BJ (cell line): ENCODE measurements at regions not wholly inside any gene's neighbourhood (a gene's known extent, or its start where the extent isn't known, plus 50 kb on each side); places are given as distances from the start of the nearest gene placed in this dataset.

Experiments used
- CTCF ChIA-PET: fragments of 350-600 bp; formaldehyde crosslinking; extraction: SDS; loops from one replicate; lab custom pipeline; 2021; ENCODE audit warnings: antibody characterized with exemption, inconsistent platforms; lab: Yijun Ruan, JAX
- POLR2A ChIA-PET: fragments of 300-600 bp; sonication (Branson Sonifier 250); formaldehyde crosslinking; extraction: SDS; loops from one replicate; lab custom pipeline; 2021; ENCODE audit warnings: antibody characterized with exemption; lab: Charles Lee
- DNase-seq: peaks from one replicate; pipeline ENCODE4 v3.0.0-alpha.2; 2011; ENCODE audit warnings: low read depth
- H3K27me3 ChIP-seq: 2 replicates; pipeline ENCODE4 v1.6.0; 2011; ENCODE audit warnings: low read length; ENCODE audit not compliant: control insufficient read depth, insufficient read depth
- H3K36me3 ChIP-seq: 2 replicates; pipeline ENCODE4 v1.5.1; 2011; ENCODE audit warnings: low read length; ENCODE audit not compliant: control insufficient read depth, insufficient read depth
- H3K4me3 ChIP-seq: 2 replicates; pipeline ENCODE4 v1.5.1; 2011; ENCODE audit warnings: low read depth, mild to moderate bottlenecking, control low read depth, low read length
- TF ChIP-seq, protein P1 (sequence below): IDR thresholded peaks from 2 replicates; pipeline ENCODE4 v1.5.1; 2011; ENCODE audit warnings: low read depth, mild to moderate bottlenecking, control low read depth, inconsistent platforms, low read length, moderate library complexity; ENCODE audit not compliant: insufficient read depth

DNA sequence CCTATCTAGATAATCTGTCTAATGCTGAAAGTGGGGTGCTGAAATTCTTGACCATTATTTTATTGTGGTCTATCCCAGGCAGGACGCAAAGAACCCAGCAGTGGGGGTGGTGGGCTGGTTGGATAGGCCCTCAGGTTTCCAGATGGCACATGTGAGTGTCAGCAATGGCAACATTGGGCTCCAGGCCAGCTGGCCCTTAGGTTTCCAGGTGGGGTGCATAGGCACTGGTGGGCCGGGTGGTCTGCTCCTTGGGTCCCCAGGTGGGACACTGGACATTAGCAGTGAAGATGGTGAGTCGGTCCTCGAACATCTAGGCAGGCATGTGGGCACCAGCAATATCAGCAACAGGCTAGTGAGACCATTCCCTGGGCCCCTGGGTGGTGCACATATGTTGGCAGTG, 680.3 kb upstream of the ACVR2A start:
- H3K36me3 ChIP-seq: no peaks in the 10 kb centered on the region
- ChIA-PET CTCF (no interaction called here), POLR2A (no interaction called here)
- DNase-seq: no peak
- TF ChIP-seq, protein P1, sequence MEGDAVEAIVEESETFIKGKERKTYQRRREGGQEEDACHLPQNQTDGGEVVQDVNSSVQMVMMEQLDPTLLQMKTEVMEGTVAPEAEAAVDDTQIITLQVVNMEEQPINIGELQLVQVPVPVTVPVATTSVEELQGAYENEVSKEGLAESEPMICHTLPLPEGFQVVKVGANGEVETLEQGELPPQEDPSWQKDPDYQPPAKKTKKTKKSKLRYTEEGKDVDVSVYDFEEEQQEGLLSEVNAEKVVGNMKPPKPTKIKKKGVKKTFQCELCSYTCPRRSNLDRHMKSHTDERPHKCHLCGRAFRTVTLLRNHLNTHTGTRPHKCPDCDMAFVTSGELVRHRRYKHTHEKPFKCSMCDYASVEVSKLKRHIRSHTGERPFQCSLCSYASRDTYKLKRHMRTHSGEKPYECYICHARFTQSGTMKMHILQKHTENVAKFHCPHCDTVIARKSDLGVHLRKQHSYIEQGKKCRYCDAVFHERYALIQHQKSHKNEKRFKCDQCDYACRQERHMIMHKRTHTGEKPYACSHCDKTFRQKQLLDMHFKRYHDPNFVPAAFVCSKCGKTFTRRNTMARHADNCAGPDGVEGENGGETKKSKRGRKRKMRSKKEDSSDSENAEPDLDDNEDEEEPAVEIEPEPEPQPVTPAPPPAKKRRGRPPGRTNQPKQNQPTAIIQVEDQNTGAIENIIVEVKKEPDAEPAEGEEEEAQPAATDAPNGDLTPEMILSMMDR: no peak
- no peaks in the 10 kb centered on the region for H3K27me3 ChIP-seq
- no peak overlapping the region for H3K4me3 ChIP-seq

DNA sequence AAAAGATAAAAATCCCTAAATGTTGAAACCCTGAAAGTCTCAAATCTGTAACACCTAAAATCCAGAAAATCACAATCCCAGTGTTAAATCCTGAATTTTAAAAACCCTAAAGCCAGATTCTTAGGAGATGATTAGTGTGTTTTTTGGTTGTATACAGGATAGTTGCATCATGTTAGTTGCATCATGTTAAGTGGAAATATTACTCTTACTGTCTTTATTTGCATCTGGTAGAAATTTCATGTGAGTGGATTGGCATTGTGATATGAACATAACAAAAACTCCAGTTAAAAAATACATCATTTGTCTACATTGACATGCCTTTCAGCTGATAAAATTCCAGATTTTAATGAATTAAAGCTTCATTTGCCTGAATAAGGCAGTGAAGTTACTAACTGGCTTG, 683.1 kb upstream of the ACVR2A start:
- ChIA-PET CTCF (no interaction called here), POLR2A (no interaction called here)
- TF ChIP-seq, protein P1: no peak
- Histone ChIP-seq H3K4me3 (no peak overlapping the region), H3K36me3 (no peaks in the 10 kb centered on the region), H3K27me3 (no peaks in the 10 kb centered on the region)
- DNase-seq: no peak

DNA sequence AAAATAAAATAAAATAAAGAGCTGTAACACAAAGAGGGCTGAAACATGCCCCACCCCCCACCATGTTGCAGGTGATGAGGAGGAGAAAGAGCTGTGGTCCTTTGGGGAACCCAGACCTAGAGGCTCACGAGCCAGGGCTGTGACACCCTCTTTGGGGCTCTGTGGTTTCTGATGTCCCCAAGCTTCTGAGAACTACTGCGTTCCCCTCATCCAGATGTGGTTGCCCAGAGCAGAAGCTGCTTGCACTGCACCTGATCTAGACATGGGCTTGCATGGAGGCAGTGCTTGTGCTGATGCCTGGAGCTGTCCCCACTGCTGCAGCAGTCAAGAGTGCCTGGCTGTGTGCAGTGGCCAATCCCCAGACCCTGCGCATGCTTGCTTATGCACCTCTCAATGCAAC, 687.9 kb upstream of the ACVR2A start:
- ChIA-PET POLR2A (no interaction called here), CTCF (no interaction called here)
- TF ChIP-seq, protein P1: no peak
- no peak for DNase-seq
- Histone ChIP-seq H3K27me3 (no peaks in the 10 kb centered on the region), H3K4me3 (no peak overlapping the region), H3K36me3 (no peaks in the 10 kb centered on the region)

DNA sequence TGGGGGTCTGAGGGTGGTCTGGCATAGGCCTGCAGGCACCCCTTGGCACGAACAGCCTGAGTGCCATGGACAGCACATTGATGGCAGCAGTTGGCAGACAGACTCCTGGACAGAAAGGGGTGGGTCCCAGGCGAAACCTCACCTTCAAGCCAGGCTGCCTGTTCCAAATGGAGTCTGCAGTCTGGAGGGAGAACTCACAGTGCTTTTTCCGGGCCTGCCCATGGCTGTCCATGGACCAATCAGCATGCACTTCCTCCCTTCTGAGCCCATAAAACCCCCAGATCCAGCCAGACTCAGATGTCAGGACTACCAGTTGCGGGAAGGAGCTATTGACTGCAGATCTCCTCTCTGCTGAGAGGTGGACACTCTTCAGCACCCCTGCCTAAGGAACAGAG, 694.6 kb upstream of the ACVR2A start:
- TF ChIP-seq, protein P1: no peak
- no peak for DNase-seq
- Histone ChIP-seq H3K4me3 (no peak overlapping the region), H3K36me3 (no peaks in the 10 kb centered on the region), H3K27me3 (no peaks in the 10 kb centered on the region)
- POLR2A ChIA-PET: no interaction called here
- CTCF ChIA-PET: no interaction called here

DNA sequence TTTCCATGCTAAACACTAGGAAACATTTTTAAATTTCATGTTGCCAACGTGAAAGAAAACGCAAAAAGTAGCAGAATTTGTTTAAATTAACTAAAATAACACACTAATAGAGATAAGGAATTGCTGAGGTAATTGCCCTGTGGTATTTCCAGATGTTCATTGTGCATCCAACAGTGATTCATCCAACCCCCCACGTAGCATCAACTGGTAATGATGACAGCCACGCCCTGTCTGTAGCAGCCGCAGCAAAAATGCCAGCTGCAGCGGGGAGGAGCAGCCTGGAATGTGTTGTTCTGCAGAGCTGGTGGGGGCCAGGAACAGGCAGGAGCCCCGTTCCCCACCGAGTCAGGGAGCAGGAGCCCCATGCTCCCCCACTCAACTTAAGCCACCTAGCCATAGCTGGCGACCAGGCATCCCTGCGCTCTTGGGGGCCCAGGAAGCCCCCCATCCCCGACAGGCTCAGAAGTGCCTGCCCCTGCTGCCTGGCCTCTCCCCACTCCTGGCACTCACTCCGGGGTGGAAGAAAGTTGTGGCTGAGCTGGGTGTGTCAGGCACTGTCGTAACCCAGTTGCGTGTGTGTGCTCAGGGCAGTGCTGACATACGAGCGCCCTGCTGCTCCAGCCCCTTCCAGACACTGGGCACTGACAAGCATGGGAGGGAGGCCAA, 695.1 kb upstream of the ACVR2A start:
- Histone ChIP-seq H3K36me3 (no peaks in the 10 kb centered on the region), H3K27me3 (no peaks in the 10 kb centered on the region), H3K4me3 (no peak overlapping the region)
- ChIA-PET CTCF (no interaction called here), POLR2A (no interaction called here)
- TF ChIP-seq, protein P1: no peak
- DNase-seq: no peak
